GM19438 (cell line): ENCODE measurements at regions not wholly inside any gene's neighbourhood (a gene's known extent, or its start where the extent isn't known, plus 50 kb on each side); places are given as distances from the start of the nearest gene placed in this dataset.
"Not testable (repeated sequence)": the region's sequence is repeated elsewhere in the genome, so short reads cannot be mapped to it uniquely, and the experiment has no call there.

Experiments used
- ATAC-seq: cut with Tn5 transposase; IDR thresholded peaks from one replicate; pipeline ENCODE4 v1.9.1; 2021; ENCODE audit warnings: low read depth; ENCODE audit not compliant: unreplicated experiment

GRCh38 chrX:134045372-134045771 lies 60.0 kb upstream of the GPC3 start:
- not testable (repeated sequence) for ATAC-seq

GRCh38 chrX:134067107-134067506 lies 81.7 kb upstream of the GPC3 start:
- ATAC-seq: not testable (repeated sequence)

- ATAC-seq: not testable (repeated sequence)
Observed at GRCh38 chrX:134071899-134072298, 86.5 kb upstream of the GPC3 start.

GRCh38 chrX:134073341-134073740 lies 87.9 kb upstream of the GPC3 start:
- ATAC-seq: no peak

GRCh38 chrX:134074151-134074550 lies 88.8 kb upstream of the GPC3 start:
- no peak for ATAC-seq

GRCh38 chrX:134075894-134076718 lies 90.7 kb upstream of the GPC3 start:
- no peak for ATAC-seq

- no peak for ATAC-seq
Observed at GRCh38 chrX:134095366-134095765, 110.0 kb upstream of the GPC3 start.

- ATAC-seq: no peak
Observed at GRCh38 chrX:134101636-134102035, 116.2 kb upstream of the GPC3 start.

GRCh38 chrX:134115270-134115669 lies 121.7 kb upstream of the CCDC160 start:
- no peak for ATAC-seq

- no peak for ATAC-seq
Observed at GRCh38 chrX:134137341-134137740, 99.6 kb upstream of the CCDC160 start.

GRCh38 chrX:134139090-134139489 lies 97.9 kb upstream of the CCDC160 start:
- no peak for ATAC-seq

GRCh38 chrX:134144231-134144630 lies 92.8 kb upstream of the CCDC160 start:
- ATAC-seq: peak; percentile 78

- ATAC-seq: no peak
Observed at GRCh38 chrX:134146493-134146892, 90.5 kb upstream of the CCDC160 start.

GRCh38 chrX:134148172-134148692 lies 88.8 kb upstream of the CCDC160 start:
- no peak for ATAC-seq

- ATAC-seq: no peak
Observed at GRCh38 chrX:134158821-134159512, 78.0 kb upstream of the CCDC160 start.

- ATAC-seq: peak; percentile 93
Observed at GRCh38 chrX:134161162-134161561, 75.8 kb upstream of the CCDC160 start.

- no peak for ATAC-seq
Observed at GRCh38 chrX:134162032-134162431, 75.0 kb upstream of the CCDC160 start.

GRCh38 chrX:134163836-134164235 lies 73.1 kb upstream of the CCDC160 start:
- ATAC-seq: no peak

- ATAC-seq: no peak
Observed at GRCh38 chrX:134167591-134168203, 69.3 kb upstream of the CCDC160 start.

GRCh38 chrX:134171661-134172587 lies 65.1 kb upstream of the CCDC160 start:
- ATAC-seq: peak; percentile 50
